ENCODE measurements at regions not wholly inside any gene's neighbourhood (a gene's known extent, or its start where the extent isn't known, plus 50 kb on each side); places are given as distances from the start of the nearest gene placed in this dataset.
"Not testable (repeated sequence)": the region's sequence is repeated elsewhere in the genome, so short reads cannot be mapped to it uniquely, and the experiment has no call there.

DNA sequence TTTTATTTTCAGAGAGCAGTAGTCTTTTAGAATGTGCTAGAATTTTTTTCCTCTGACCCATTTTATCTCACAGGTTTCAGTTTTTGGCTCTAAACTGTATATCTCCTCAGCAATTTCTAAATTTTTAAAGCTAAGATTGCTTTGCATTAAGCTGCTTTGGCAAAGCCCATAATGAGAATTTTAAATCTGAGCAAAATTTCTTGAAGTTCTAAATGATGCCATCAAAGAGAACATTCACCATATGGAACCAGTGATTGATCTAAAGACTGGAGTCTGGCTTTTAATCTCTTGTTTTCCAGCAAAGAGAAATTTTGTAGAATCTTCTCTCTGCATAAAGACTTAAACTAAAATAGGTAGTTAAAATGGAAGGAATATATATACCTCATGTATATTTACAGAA is 313.6 kb downstream of the TBC1D32 start:
- no peak for DNase-seq

DNA sequence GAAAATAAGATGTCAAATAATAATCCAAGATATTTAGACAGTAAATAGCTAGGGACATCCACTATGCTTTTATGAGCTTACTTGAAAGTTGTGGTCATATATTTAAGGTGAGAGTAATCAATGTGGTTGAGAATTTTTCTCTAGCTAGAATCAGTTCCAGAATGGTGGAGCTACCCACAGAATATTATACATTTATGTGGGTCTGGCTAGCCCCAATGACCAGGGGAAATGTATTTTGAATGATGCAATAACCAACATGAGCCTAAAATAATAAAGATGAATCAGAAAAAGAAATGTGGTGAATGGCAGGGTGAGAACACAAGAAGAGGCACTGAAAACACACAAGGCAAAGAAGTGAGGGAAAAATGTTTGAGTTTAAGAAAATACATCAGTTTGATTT is 325.7 kb downstream of the TBC1D32 start:
- no peak for DNase-seq

GRCh38 chr6:121006024-121006423 is 328.3 kb downstream of the TBC1D32 start:
- DNase-seq = no peak

DNA sequence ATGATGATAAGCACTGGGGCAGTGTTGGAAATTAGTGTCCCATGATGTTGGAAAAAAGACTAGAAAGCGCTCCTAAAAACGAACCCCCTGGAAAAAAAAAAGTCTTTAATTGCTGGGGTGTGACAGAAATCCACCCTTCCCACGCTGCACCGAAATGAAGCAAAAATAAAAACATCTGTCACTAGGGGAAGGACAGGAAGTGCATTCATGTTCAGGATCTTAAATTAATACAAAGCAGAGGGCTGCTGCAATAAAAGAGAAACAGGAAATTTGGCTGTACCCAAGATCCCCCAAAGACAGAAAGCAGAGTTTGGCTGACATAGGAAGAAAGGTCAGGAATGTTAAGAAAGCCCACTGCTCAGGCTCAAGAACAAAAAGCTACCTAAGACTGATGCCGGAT is 333.9 kb downstream of the TBC1D32 start:
- no peak for DNase-seq

DNA sequence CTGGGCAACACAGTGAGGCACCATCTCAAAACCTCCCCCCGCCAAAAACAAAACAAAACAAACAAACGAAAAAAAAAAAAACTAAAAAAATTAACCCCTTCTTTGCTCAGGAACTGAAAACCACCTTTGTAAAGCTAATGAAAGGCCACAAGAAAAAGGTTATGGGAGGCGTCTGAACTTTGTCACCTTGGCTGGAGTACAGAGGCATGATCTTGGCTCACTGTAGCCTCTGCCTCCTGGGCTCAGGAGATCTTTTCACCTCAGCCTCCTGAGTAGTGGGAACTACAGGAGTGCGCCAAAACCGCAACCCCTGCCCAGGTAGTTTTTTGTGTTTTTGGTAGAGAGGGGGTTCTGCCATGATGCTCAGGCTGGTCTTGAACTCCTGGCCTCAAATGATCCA is 337.9 kb downstream of the TBC1D32 start:
- DNase-seq = no peak

GRCh38 chr6:120994573-120994967 is 339.7 kb downstream of the TBC1D32 start:
- no peak for DNase-seq

- DNase-seq = no peak
Measured at GRCh38 chr6:120993929-120994572, 340.2 kb downstream of the TBC1D32 start.

DNA sequence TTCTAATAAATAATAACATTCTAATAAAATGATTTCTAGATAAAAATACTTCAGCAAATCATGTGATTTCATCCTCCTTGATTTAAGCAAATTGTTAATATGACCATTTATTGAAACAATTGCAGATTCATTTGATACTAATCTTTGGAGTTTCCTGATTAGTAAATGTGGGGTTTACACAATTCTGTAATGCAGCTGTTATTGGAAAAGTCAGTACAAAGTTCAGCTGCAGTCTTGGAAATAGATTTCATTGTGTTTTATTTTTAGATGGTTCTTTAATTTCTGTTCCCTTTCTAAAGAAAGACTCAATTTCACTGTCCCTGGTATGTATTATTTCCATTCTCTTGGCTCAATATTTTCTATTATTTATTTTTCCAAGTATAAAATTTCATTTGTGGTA is 342.0 kb downstream of the TBC1D32 start:
- DNase-seq = no peak

- DNase-seq = no peak
Measured at GRCh38 chr6:120990866-120991265, 343.4 kb downstream of the TBC1D32 start.

DNA sequence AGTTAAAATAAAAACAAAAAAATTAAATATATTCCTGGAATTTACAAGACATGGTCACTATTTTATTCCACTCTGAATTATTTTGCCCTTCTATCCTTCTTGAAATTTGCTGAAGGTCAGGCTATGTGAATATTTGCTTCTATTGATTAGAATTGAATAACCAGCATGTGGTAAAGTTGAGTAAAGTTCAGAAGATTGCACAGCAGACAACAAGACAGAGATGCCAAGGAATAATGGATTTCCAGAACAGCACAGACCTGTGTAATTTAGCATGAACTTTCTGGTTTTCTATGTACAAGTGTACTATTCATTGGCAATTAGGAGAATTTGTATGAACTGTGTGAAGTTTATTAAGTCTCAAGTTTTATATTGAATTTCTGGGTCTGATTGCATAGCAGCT is 352.4 kb downstream of the TBC1D32 start:
- DNase-seq = no peak

DNA sequence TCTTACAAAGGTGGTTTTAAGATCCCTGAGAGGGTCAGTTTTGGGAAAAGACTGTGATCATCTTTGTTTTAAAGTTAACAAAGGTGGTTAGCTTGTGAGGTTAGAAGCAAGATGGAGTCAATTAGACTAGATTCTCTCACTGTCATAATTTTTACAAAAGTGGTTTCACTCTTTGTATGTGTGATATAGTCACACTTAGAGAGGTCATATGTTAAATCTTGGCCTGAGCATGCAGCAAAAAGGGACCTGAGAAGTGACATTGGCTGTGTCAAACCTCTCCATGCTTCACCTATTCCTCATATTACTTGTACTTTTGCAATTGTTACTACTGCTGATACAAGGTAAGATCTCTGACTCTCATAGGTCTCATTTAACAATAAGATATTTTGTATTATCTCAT is 368.0 kb downstream of the TBC1D32 start:
- no peak for DNase-seq

- no peak for DNase-seq
Measured at GRCh38 chr6:120965814-120966213, 368.5 kb downstream of the TBC1D32 start.

GRCh38 chr6:120960761-120961160 is 373.5 kb downstream of the TBC1D32 start:
- no peak for DNase-seq

GRCh38 chr6:120954111-120954510 is 380.2 kb downstream of the TBC1D32 start:
- no peak for DNase-seq

DNA sequence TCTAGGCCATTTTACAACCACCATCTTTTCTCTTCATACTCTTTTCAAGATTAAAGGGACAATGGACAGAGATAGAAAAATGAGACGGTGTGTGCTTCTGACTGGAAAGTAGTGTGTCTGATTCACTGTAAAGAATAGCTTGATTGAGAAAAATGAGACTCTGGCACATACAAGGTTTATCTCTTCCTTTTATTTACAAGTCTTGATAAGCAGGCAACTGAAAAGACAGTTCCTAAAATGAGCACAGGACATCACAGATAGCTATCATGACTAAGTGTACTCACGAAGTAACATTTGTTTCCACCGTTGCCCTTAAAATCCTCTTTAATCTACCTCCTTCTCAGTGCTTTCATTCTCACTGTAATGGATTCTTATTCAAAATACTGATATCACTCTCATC is 383.0 kb downstream of the TBC1D32 start:
- DNase-seq = no peak

DNA sequence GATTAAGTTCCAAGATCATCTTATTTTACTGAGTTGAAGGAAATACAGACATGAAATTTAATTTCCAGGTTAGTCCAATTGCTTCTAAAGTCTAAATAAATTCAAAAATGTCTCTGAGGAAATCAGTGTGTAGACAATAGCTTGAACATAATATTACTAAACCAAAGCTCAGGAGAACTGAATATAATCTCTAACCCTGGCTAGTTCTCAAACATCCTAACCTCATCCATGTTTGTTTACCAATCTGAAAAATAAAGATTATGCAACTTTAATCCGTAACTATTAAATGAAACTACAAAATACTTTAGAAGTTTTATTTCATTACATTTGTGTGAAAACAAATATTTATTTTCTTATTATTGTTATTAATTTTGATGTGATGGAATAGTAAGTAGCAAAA is 387.2 kb downstream of the TBC1D32 start:
- DNase-seq = no peak

DNA sequence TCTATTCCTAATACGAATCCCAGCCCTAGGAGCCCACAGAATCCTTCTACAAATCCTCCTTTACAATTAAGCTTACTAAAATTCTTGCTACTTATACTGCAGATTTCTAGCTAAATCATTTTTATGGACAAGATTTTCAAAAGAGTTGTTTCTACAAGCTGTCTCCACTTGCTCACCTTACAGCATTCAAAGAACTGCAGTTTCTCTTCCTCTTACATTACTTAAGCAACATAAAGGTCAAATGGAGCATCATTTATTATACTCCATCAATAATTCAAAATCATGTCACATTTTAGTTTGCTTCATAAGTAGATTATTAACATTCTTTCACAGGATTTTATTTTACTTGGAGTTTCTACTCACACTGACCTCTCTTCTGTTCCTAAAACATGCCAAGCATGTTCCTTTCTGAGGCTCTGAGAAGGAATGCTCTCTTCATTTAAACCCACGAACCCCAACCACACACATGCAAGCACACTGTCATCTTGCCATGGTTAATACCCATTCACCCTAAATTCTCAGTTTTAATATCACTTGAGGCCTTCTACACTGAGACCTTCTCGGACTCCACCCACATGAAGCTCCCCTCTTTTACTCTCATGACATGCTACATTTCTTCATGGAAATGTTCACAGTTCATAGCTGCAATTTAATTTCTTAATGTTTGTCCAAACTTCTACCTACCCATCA is 388.2 kb downstream of the TBC1D32 start:
- no peak for DNase-seq

GRCh38 chr6:120938876-120939472 is 395.3 kb downstream of the TBC1D32 start:
- no peak for DNase-seq

DNA sequence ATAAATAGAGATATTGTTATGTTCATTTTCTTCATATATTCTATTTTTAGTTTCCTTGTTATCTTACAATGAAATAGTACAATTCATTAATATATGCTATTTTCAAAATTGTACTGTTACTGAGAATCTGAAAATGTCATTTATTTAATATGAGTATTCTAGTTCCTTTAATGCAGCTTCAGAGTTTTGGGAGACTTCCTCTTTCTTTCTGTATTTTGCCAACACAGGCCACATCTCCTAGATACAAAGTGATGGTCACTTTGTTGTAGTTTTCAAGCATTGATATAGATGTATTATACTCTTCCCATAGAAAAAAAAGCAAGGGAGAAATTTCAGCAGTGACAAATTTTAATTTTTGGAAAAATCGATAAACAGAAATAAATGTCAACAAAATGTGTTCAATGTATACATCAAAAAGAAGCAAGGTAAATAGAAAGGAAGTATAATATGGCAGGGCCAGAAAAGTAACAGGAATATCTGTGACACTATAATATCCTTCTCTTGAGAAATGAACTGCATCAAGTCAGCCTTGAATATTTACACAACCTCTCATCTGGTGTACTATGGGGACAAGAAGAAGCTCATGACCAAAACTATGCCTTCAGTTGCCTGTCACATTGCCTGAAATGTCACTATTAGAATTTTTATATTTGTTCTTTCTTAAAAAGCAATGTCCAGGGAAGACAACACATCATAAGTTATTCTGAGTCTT is 396.0 kb downstream of the TBC1D32 start:
- no peak for DNase-seq

DNA sequence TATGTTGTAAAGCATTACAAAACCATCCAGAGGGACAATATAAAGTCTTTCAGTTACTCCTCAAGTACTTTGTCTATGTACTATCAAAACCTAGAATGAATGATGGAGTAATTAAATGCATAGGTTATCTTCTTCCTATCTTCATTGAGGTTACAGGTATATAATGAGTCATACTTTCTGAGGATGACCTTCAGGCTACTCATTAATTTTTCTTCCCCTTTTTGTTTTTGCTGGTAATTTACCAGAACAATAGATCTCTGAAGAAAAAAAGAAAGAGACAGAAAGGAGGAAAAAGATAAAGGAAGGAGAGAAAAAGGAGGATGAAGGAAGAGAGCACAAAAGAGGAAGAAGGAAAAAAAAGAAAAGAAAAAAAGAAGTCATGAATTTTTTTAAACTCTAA is 398.4 kb downstream of the TBC1D32 start:
- no peak for DNase-seq

DNA sequence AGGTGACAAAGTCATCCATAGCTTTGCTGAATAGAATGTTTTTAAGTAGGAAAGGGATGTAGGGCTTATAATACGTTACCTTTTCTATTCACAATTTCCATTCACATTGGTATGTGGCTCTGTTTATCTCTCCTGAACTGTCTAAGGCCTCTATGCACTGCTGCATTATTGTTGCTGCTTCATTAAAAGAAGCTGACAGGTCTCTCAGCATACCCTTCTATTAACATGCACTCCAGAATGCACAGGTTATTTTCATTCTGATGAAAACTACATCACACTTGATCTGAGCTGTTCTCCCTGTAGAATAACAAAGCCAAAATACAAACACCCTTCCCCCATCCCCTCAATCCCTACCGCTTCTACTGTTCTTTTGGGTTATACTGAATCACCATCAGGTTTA is 399.3 kb downstream of the TBC1D32 start:
- DNase-seq = no peak

GRCh38 chr6:120931520-120932180 is 402.6 kb downstream of the TBC1D32 start:
- not testable (repeated sequence) for DNase-seq

DNA sequence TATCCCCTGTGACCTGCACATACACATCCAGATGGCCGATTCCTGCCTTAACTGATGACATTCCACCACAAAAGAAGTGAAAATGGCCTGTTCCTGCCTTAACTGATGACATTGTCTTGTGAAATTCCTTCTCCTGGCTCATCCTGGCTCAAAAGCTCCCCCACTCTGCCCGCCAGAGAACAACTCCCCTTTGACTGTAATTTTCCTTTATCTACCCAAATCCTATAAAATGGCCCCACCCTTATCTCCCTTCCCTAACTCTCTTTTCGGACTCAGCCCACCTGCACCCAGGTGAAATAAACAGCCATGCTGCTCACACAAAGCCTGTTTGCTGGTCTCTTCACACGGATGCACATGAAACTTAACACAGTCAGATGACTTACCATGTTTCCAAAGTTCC is 403.8 kb downstream of the TBC1D32 start:
- DNase-seq = not testable (repeated sequence)

All from activated effector memory CD4-positive, alpha-beta T cell treated with Interleukin-2 at 50 U/mL for 16 hours (primary cell).